Tibial nerve (tissue), 4 donors: ENCODE measurements at regions not wholly inside any gene's neighbourhood (a gene's known extent, or its start where the extent isn't known, plus 50 kb on each side); places are given as distances from the start of the nearest gene placed in this dataset.
"Not testable (repeated sequence)": the region's sequence is repeated elsewhere in the genome, so short reads cannot be mapped to it uniquely, and the experiment has no call there.

ENCODE experiments used
- EP300 ChIP-seq, 2 donors: sonication (generic); formaldehyde crosslinking; IDR thresholded peaks; one replicate each; pipeline ENCODE4 v1.6.1; 2017; ENCODE audit warnings: antibody characterized with exemption in 2 of 2, mild to moderate bottlenecking in 1 of 2
- POLR2A ChIP-seq, 2 donors: fragments of 450-650 bp; IDR thresholded peaks; one replicate each; pipeline ENCODE4 v1.6.1; 2017; ENCODE audit warnings: antibody characterized with exemption in 2 of 2, mild to moderate bottlenecking in 2 of 2, moderate library complexity in 2 of 2
- TF ChIP-seq, protein P1 (sequence below), 5 experiments: fragments of 200-600 bp in 3 of 5; fragments of 450-650 bp in 2 of 5; sonication (generic) in 3 of 5; IDR thresholded peaks; one replicate each; pipeline ENCODE4 v1.5.1; 2016 to 2019; ENCODE audit warnings: antibody characterized with exemption in 5 of 5, mild to moderate bottlenecking in 3 of 5, moderate library complexity in 2 of 5

DNA sequence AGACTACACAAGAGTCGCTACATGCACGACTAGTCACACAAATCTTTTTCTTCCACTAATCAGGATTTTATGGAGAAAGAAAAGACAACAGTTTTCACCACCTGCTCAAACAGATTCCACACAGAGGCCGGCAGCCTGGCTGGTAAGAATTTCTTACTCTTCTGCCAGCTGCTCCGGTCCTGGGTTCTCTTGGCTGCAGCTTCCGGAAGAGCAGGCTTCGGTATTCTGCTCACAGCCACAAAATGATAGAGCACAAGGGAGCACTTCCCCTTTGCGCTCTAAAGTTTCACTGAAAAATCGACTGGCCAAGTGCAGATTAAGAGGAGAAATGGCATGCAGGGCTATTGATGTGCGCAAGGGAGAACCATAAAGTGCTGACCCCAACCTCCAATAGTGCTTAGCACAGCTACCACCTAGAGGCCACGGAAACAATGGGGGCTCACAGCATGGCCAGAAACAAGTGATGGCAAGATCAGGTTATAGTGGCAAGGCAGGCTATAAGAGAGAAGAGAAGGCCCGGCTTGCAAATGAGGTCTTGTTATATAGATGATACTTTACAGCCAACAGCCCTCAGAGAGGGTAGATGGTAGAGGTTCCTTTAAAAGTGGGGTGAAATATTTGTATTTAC lies 114.2 kb upstream of the ACBD5 start:
- TF ChIP-seq, protein P1, sequence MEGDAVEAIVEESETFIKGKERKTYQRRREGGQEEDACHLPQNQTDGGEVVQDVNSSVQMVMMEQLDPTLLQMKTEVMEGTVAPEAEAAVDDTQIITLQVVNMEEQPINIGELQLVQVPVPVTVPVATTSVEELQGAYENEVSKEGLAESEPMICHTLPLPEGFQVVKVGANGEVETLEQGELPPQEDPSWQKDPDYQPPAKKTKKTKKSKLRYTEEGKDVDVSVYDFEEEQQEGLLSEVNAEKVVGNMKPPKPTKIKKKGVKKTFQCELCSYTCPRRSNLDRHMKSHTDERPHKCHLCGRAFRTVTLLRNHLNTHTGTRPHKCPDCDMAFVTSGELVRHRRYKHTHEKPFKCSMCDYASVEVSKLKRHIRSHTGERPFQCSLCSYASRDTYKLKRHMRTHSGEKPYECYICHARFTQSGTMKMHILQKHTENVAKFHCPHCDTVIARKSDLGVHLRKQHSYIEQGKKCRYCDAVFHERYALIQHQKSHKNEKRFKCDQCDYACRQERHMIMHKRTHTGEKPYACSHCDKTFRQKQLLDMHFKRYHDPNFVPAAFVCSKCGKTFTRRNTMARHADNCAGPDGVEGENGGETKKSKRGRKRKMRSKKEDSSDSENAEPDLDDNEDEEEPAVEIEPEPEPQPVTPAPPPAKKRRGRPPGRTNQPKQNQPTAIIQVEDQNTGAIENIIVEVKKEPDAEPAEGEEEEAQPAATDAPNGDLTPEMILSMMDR (IDR thresholded peaks at IDR 0.05): not testable (repeated sequence)
- TF ChIP-seq POLR2A, EP300 (IDR thresholded peaks at IDR 0.05): not testable (repeated sequence)
